ENCODE measurements at regions not wholly inside any gene's neighbourhood (a gene's known extent, or its start where the extent isn't known, plus 50 kb on each side); places are given as distances from the start of the nearest gene placed in this dataset.

DNA sequence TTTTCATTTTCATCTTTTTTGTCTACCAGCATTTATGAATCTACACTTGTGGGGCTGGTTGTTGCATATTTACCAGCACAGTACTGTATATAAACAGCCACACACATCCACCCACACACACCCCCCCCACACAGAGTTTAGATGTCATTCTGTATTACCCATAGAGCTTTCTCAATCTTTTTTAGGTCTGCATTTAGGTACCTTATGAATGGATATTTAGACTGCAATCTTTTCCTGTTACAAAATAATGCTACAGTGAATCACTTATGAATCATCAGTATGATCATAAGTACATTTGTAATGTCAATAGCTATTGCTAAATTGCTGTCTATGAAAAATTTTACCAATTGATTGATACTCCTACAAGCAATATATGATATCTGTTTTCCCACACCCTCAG, 67.3 kb upstream of the STK38L start:
- Histone ChIP-seq H3K14ac (ENCODE audit: insufficient read length) (no peak overlapping the region), H3K4me3 (ENCODE audit: extremely low read depth in 1 of 4, insufficient read depth in 2 of 4, low read depth in 3 of 4, low read length in 4 of 4) (no peak overlapping the region), H3K23me2 (ENCODE audit: low read depth, low read length) (no peaks in the 10 kb centered on the region), H3K27me3 (replicated peaks in 1 of 4; ENCODE audit: control insufficient read depth in 3 of 4, extremely low read depth in 1 of 4, insufficient read depth in 3 of 4, low read length in 3 of 4) (no peaks in the 10 kb centered on the region), H3K27ac (ENCODE audit: low read depth, low read length) (no peak overlapping the region), H2BK15ac (ENCODE audit: low read length) (no peak overlapping the region), H2AK5ac (ENCODE audit: low read depth, low read length) (no peak overlapping the region), H3K23ac (ENCODE audit: insufficient read length) (no peak overlapping the region), H3K4ac (replicated peaks; ENCODE audit: insufficient read length, low read depth, low read length) (no peak overlapping the region), H2BK12ac (ENCODE audit: low read depth, low read length) (no peak overlapping the region), H3K4me1 (replicated peaks in 1 of 4; ENCODE audit: control insufficient read depth in 3 of 4, insufficient read depth in 4 of 4, low read length in 3 of 4) (no peaks in the 10 kb centered on the region), H4K91ac (replicated peaks; ENCODE audit: insufficient read length, low read length) (no peak overlapping the region), H3K79me1 (ENCODE audit: low read depth, low read length) (no peaks in the 10 kb centered on the region), H3K36me3 (ENCODE audit: control insufficient read depth in 2 of 4, insufficient read depth in 4 of 4, low read length in 3 of 4) (no peaks in the 10 kb centered on the region), H3K9ac (replicated peaks in 1 of 4; ENCODE audit: extremely low read depth in 1 of 4, low read depth in 3 of 4, low read length in 3 of 4) (no peak overlapping the region), H2BK20ac (ENCODE audit: low read length) (no peak overlapping the region), H3K18ac (ENCODE audit: extremely low read depth, low read length) (no peak overlapping the region), H4K20me1 (replicated peaks in 1 of 2; ENCODE audit: control insufficient read depth in 1 of 2, insufficient read depth in 2 of 2, low read length in 2 of 2) (no peaks in the 10 kb centered on the region), H2BK5ac (ENCODE audit: low read depth, low read length) (no peak overlapping the region), H3K56ac (replicated peaks; ENCODE audit: insufficient read length, low read depth, low read length) (peak overlapping the region; percentile 12), H2AFZ (ENCODE audit: low read length) (no peak overlapping the region), H4K8ac (ENCODE audit: extremely low read depth, insufficient read depth, low read length) (no peak overlapping the region), H4K5ac (ENCODE audit: insufficient read length, low read depth, low read length) (no peak overlapping the region), H3K9me3 (ENCODE audit: insufficient read depth in 2 of 2, low read depth in 1 of 2, low read length in 1 of 2) (0 out of 4 replicates have a peak, but pooled peaks cover 0 to 6% of the 10 kb centered on the region in 2 experiments), H2BK120ac (replicated peaks; ENCODE audit: low read depth, low read length) (no peak overlapping the region), H3K4me2 (ENCODE audit: insufficient read depth in 1 of 2, low read depth in 2 of 2, low read length in 2 of 2) (no peak overlapping the region), H3K79me2 (ENCODE audit: control insufficient read depth in 1 of 2, insufficient read depth in 2 of 2, low read length in 2 of 2) (no peaks in the 10 kb centered on the region)
- TF ChIP-seq ATF3 (IDR thresholded peaks at IDR 0.05; ENCODE audit: insufficient read depth, low read depth, low read length) (no peak), TEAD4 (IDR thresholded peaks at IDR 0.05; ENCODE audit: low read depth, low read length) (no peak), EP300 (IDR thresholded peaks at IDR 0.05; ENCODE audit: borderline replicate concordance in 1 of 2, low read depth in 2 of 2, low read length in 2 of 2) (no peak), KDM4A (IDR thresholded peaks at IDR 0.05; ENCODE audit: low read depth, low read length, severe bottlenecking) (no peak), NANOG (IDR thresholded peaks at IDR 0.05; ENCODE audit: insufficient read depth, low read depth, low read length, poor library complexity, severe bottlenecking) (no peak), CBX5 (IDR thresholded peaks at IDR 0.05; ENCODE audit: low read depth, low read length) (no peak), ASH2L (IDR thresholded peaks at IDR 0.05; ENCODE audit: low read length) (no peak), BCL11A (IDR thresholded peaks at IDR 0.05; ENCODE audit: low read depth in 2 of 2, low read length in 2 of 2) (no peak), RFX5 (IDR thresholded peaks at IDR 0.05; ENCODE audit: borderline replicate concordance, low read depth, low read length) (no peak), GABPA (IDR thresholded peaks at IDR 0.05; ENCODE audit: borderline replicate concordance, insufficient read depth, low read length) (no peak), SUZ12 (IDR thresholded peaks at IDR 0.05; ENCODE audit: low read length) (no peak), JUND (IDR thresholded peaks at IDR 0.05; ENCODE audit: low read length) (no peak), POLR2AphosphoS5 (IDR thresholded peaks at IDR 0.05; ENCODE audit: low read depth, low read length) (no peak)
- POLR2A ChIA-PET (ENCODE audit: partially characterized antibody) = no interaction called here
- DNase-seq (ENCODE audit: low read depth in 1 of 2, low spot score in 2 of 2) (no peak), FAIRE-seq (no peak)
- CTCF ChIA-PET (ENCODE audit: partially characterized antibody) = interaction anchor here (0.6 to 1.1 kb wide), 2 partner anchors 21 to 157 kb away, joined by 3 to 5 read pairs; no protein-coding TSS in a partner anchor

Measured in H1 (cell line).